CD4-positive, alpha-beta T cell (primary cell): ENCODE measurements at regions not wholly inside any gene's neighbourhood (a gene's known extent, or its start where the extent isn't known, plus 50 kb on each side); places are given as distances from the start of the nearest gene placed in this dataset.
A peak's percentile ranks its signal among the peaks of the same experiment; 100 is the strongest.
"Not testable (repeated sequence)": the region's sequence is repeated elsewhere in the genome, so short reads cannot be mapped to it uniquely, and the experiment has no call there.

ENCODE experiments used
- ATAC-seq: fragments of 200-7000 bp; cut with Tn5 transposase; one replicate; pipeline ENCODE4 v1.10.0; 2022; ENCODE audit warnings: mild to moderate bottlenecking; ENCODE audit not compliant: poor library complexity
- CTCF ChIA-PET: fragments of 350-600 bp; sonication (Branson Sonifier 250); formaldehyde crosslinking; loops from one replicate; lab custom pipeline; 2021; ENCODE audit warnings: antibody characterized with exemption, inconsistent platforms; lab: Charles Lee
- POLR2A ChIA-PET: fragments of 350-600 bp; sonication (Branson Sonifier 250); formaldehyde crosslinking; loops from one replicate; lab custom pipeline; 2021; ENCODE audit warnings: antibody characterized with exemption, inconsistent platforms; lab: Charles Lee
- DNase-seq, 14 experiments: peaks; one replicate each; pipeline ENCODE4 v3.0.0-alpha.2; 2013 to 2020; ENCODE audit warnings: mixed read lengths in 2 of 14
- H3K27ac ChIP-seq, 2 donors: one replicate each; pipeline versions ENCODE4 v1.5.1 to v1.7.0; 2013; ENCODE audit warnings: low read length in 2 of 2, low read depth in 1 of 2, mild to moderate bottlenecking in 1 of 2
- H3K27me3 ChIP-seq, 2 experiments: 1 replicate in 1 of 2; 2 replicates in 1 of 2; pipeline versions ENCODE4 v1.6.1 to v1.7.0; 2013; ENCODE audit warnings: low read length in 2 of 2, control low read depth in 1 of 2, mild to moderate bottlenecking in 1 of 2, moderate library complexity in 1 of 2; ENCODE audit not compliant: insufficient read depth in 2 of 2, control insufficient read depth in 1 of 2
- H3K36me3 ChIP-seq: one replicate; pipeline ENCODE4 v1.6.1; 2013; ENCODE audit warnings: low read length, control low read depth; ENCODE audit not compliant: insufficient read depth
- H3K4me1 ChIP-seq: one replicate; pipeline ENCODE4 v1.6.1; 2013; ENCODE audit warnings: low read length, control low read depth; ENCODE audit not compliant: insufficient read depth
- H3K4me3 ChIP-seq: one replicate; pipeline ENCODE4 v1.5.1; 2013; ENCODE audit warnings: mild to moderate bottlenecking, low read length, moderate library complexity
- H3K9me3 ChIP-seq, 2 experiments: 1 replicate in 1 of 2; 2 replicates in 1 of 2; pipeline versions ENCODE4 v1.6.1 to v1.7.0; 2013; ENCODE audit warnings: low read length in 2 of 2, mild to moderate bottlenecking in 2 of 2, control low read depth in 1 of 2, moderate library complexity in 1 of 2; ENCODE audit not compliant: control insufficient read depth in 1 of 2, insufficient read depth in 1 of 2
- H3K27ac Mint-ChIP-seq: one replicate; pipeline ENCODE4 v1.8.0; 2020; ENCODE audit warnings: mixed read lengths
- H3K27me3 Mint-ChIP-seq: one replicate; pipeline ENCODE4 v1.8.0; 2021; ENCODE audit warnings: mixed read lengths
- H3K36me3 Mint-ChIP-seq: one replicate; pipeline ENCODE4 v1.8.0; 2021; ENCODE audit warnings: low read depth, mixed read lengths
- H3K4me1 Mint-ChIP-seq: one replicate; pipeline ENCODE4 v1.8.0; 2021; ENCODE audit warnings: low read depth, mixed read lengths
- H3K4me3 Mint-ChIP-seq: one replicate; pipeline ENCODE4 v1.8.0; 2020; ENCODE audit warnings: mild to moderate bottlenecking, mixed read lengths
- H3K9me3 Mint-ChIP-seq: one replicate; pipeline ENCODE4 v1.8.0; 2020; ENCODE audit warnings: mixed read lengths
- CTCF ChIP-seq: fragments of 200-600 bp; IDR thresholded peaks from one replicate; pipeline ENCODE4 v1.8.0; 2022; ENCODE audit warnings: antibody characterized with exemption, mild to moderate bottlenecking
- intact Hi-C, 2 experiments: fragments of 100-400 bp; cut with DNase I in 1 of 2; cut with micrococcal nuclease in 1 of 2; formaldehyde crosslinking; loops; one replicate each; pipeline versions ENCODE4 v1.15.1 to v1.9.0; 2023 to 2025; cut with DNase I, micrococcal nuclease

- H3K9me3 Mint-ChIP-seq, H3K27ac Mint-ChIP-seq, H3K27me3 ChIP-seq, H3K4me1 Mint-ChIP-seq, H3K4me1 ChIP-seq, intact Hi-C loops, CTCF ChIA-PET, H3K4me3 ChIP-seq, H3K36me3 ChIP-seq, H3K36me3 Mint-ChIP-seq, H3K27ac ChIP-seq, DNase-seq, ATAC-seq, H3K27me3 Mint-ChIP-seq, POLR2A ChIA-PET, H3K4me3 Mint-ChIP-seq: not testable (repeated sequence)
- H3K9me3 ChIP-seq = peaks cover 0 to 15% of the 10 kb centered on the region in 2 experiments
Measured at GRCh38 chr11:49823188-49823587, 129.0 kb upstream of the OR4C13 start.

GRCh38 chr11:49850541-49850940 lies 101.7 kb upstream of the OR4C13 start:
- H3K27me3 Mint-ChIP-seq, H3K36me3 Mint-ChIP-seq, H3K9me3 Mint-ChIP-seq, H3K27me3 ChIP-seq, ATAC-seq, H3K4me3 Mint-ChIP-seq, H3K36me3 ChIP-seq, DNase-seq, H3K4me1 Mint-ChIP-seq, H3K4me1 ChIP-seq, CTCF ChIA-PET, POLR2A ChIA-PET, H3K27ac ChIP-seq, intact Hi-C loops, H3K27ac Mint-ChIP-seq, H3K4me3 ChIP-seq: not testable (repeated sequence)
- peaks cover 0 to 24% of the 10 kb centered on the region in 2 experiments for H3K9me3 ChIP-seq

GRCh38 chr11:49851511-49851910 lies 100.7 kb upstream of the OR4C13 start:
- ChIA-PET CTCF (no interaction called here), POLR2A (no interaction called here)
- peaks cover 3% of the 10 kb centered on the region for H3K9me3 Mint-ChIP-seq
- no peak overlapping the region for H3K4me3 Mint-ChIP-seq
- Histone ChIP-seq H3K4me3 (no peak overlapping the region), H3K4me1 (no peaks in the 10 kb centered on the region), H3K9me3 (peaks cover 0 to 24% of the 10 kb centered on the region in 2 experiments), H3K36me3 (no peaks in the 10 kb centered on the region), H3K27me3 (no peaks in the 10 kb centered on the region), H3K27ac (no peak overlapping the region)
- DNase-seq (peak in 1 of 14 experiments; percentile 0), ATAC-seq (no peak)
- H3K27me3 Mint-ChIP-seq = no peaks in the 10 kb centered on the region
- no peak for TF ChIP-seq CTCF
- intact Hi-C loops = no loop called here
- no peak overlapping the region for H3K27ac Mint-ChIP-seq
- H3K4me1 Mint-ChIP-seq = no peaks in the 10 kb centered on the region
- H3K36me3 Mint-ChIP-seq = no peaks in the 10 kb centered on the region

DNA sequence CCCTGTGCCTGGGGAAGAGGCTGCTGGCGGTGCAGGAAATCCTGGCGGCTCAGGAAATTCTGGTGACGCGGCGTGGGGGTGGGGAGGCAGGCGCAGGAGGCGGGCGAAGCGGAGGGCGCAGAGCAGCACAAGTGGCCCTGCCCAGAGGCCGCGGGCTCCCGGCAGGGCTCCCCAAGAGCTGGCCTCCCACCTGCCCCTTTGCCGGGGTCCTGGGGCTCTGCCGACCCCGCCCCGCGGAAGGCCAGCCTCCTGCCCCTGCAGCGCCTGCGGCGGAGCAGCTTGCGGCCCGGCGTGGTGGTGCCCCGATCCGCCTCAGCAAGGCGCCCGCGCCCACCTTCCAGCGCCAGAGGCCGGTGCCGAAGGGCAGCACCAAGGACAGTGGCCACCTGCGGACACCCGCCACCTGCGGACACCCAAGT lies 100.2 kb upstream of the OR4C13 start:
- Histone ChIP-seq H3K27ac (no peak overlapping the region), H3K9me3 (peaks cover 0 to 24% of the 10 kb centered on the region in 2 experiments), H3K36me3 (no peaks in the 10 kb centered on the region), H3K27me3 (no peaks in the 10 kb centered on the region), H3K4me1 (no peaks in the 10 kb centered on the region), H3K4me3 (no peak overlapping the region)
- Mint-ChIP-seq H3K36me3 (no peaks in the 10 kb centered on the region), H3K4me1 (no peaks in the 10 kb centered on the region), H3K27me3 (no peaks in the 10 kb centered on the region), H3K27ac (no peak overlapping the region), H3K9me3 (peaks cover 3% of the 10 kb centered on the region), H3K4me3 (no peak overlapping the region)
- POLR2A ChIA-PET = no interaction called here
- ATAC-seq (no peak), DNase-seq (no peak)
- intact Hi-C loops = loop anchor here in 1 of 2 experiments (2.0 kb wide), 1 partner anchor 35 kb away; no protein-coding TSS in a partner anchor
- CTCF ChIA-PET = no interaction called here
- no peak for TF ChIP-seq CTCF

GRCh38 chr11:49888875-49889274 lies 63.3 kb upstream of the OR4C13 start:
- H3K4me3 Mint-ChIP-seq, H3K9me3 Mint-ChIP-seq, POLR2A ChIA-PET, DNase-seq, ATAC-seq, intact Hi-C loops, H3K27me3 ChIP-seq, H3K36me3 ChIP-seq, H3K27me3 Mint-ChIP-seq, H3K4me1 Mint-ChIP-seq, H3K4me3 ChIP-seq, CTCF ChIA-PET, H3K27ac Mint-ChIP-seq, H3K36me3 Mint-ChIP-seq, H3K4me1 ChIP-seq, H3K27ac ChIP-seq: not testable (repeated sequence)
- peaks cover 5 to 34% of the 10 kb centered on the region in 2 experiments for H3K9me3 ChIP-seq

DNA sequence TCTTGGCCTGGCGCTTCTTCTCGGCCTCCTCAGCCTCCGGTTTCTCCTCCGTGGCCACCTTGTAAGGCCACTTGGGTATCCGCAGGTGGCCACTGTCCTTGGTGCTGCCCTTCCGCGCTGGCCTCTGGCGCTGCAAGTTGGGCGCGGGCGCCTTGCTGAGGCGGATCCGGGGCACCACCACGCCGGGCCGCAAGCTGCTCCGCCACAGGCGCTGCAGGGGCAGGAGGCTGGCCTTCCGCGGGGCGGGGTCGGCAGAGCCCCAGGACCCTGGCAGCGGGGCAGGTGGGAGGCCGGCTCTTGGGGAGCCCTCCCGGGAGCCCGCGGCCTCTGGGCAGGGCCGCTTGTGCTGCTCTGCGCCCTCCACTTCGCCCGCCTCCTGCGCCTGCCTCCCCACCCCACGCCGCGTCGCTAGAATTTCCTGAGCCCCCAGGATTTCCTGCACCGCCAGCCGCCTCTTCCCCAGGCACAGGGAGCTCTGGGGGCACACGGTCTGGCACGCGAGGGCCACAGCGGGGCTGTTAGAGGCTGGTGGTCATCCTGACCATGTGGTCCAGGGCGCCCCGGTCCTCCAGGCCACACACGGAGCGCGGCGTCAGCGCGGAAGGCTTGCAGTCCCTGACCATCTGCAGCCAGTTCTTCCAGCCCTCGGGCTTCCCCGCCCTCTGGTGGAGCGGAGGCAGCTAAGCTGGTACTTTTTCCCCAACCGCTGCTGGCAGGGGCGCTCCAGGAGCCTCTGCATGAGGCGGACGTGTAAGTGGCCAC lies 60.1 kb upstream of the OR4C13 start:
- H3K4me1 Mint-ChIP-seq, ATAC-seq, H3K4me3 ChIP-seq, H3K4me1 ChIP-seq, H3K27ac ChIP-seq, POLR2A ChIA-PET, H3K27me3 ChIP-seq, intact Hi-C loops, H3K36me3 ChIP-seq, DNase-seq, H3K27me3 Mint-ChIP-seq, H3K27ac Mint-ChIP-seq, H3K36me3 Mint-ChIP-seq, H3K4me3 Mint-ChIP-seq, CTCF ChIA-PET: not testable (repeated sequence)
- H3K9me3 ChIP-seq = peaks cover 5 to 31% of the 10 kb centered on the region in 2 experiments
- H3K9me3 Mint-ChIP-seq = peaks cover 11% of the 10 kb centered on the region
